Stomach (tissue), 8 donors: ENCODE measurements at regions not wholly inside any gene's neighbourhood (a gene's known extent, or its start where the extent isn't known, plus 50 kb on each side); places are given as distances from the start of the nearest gene placed in this dataset.

Experiments used
- DNase-seq, 2 donors: peaks; one replicate each; pipeline versions ENCODE4 v3.0.0 to v3.0.0-alpha.2; 2013 to 2019
- H3K27ac ChIP-seq, 5 donors: fragments of 200-600 bp in 4 of 5; sonication (generic) in 4 of 5; one replicate each; pipeline ENCODE4 v1.5.1; 2013 to 2019; ENCODE audit warnings: mild to moderate bottlenecking in 1 of 5, moderate library complexity in 1 of 5
- H3K27me3 ChIP-seq, 3 donors: fragments of 200-600 bp; sonication (generic); one replicate each; pipeline ENCODE4 v1.5.1; 2017 to 2019; ENCODE audit warnings: mixed run types in 1 of 3
- H3K36me3 ChIP-seq, 4 donors: fragments of 200-600 bp; sonication (generic); 1 replicate in 3 of 4; 2 replicates in 1 of 4; pipeline ENCODE4 v1.5.1; 2016 to 2019
- H3K4me1 ChIP-seq, 4 donors: fragments of 200-600 bp; sonication (generic); one replicate each; pipeline ENCODE4 v1.5.1; 2016 to 2019
- H3K4me3 ChIP-seq, 4 donors: fragments of 200-600 bp; sonication (generic) in 3 of 4; one replicate each; pipeline ENCODE4 v1.5.1; 2016 to 2019; ENCODE audit warnings: mild to moderate bottlenecking in 1 of 4
- H3K9me3 ChIP-seq, 4 donors: fragments of 200-600 bp; sonication (generic); one replicate each; pipeline ENCODE4 v1.5.1; 2016 to 2019
- EP300 ChIP-seq: sonication (generic); formaldehyde crosslinking; IDR thresholded peaks from one replicate; pipeline ENCODE4 v1.6.1; 2017; ENCODE audit warnings: antibody characterized with exemption
- POLR2A ChIP-seq, 4 donors: fragments of 450-650 bp; IDR thresholded peaks; one replicate each; pipeline ENCODE4 v1.6.1; 2016; ENCODE audit warnings: antibody characterized with exemption in 4 of 4, control low read depth in 2 of 4, mild to moderate bottlenecking in 1 of 4, moderate library complexity in 1 of 4
- POLR2AphosphoS5 ChIP-seq, 3 donors: sonication (generic); formaldehyde crosslinking; IDR thresholded peaks; one replicate each; pipeline ENCODE4 v1.6.1; 2016; ENCODE audit warnings: antibody characterized with exemption in 3 of 3
- WGBS, 5 donors: extraction: QIAGEN DNeasy Blood & Tissue Kit in 3 of 5; methylation state at CpG; one replicate each; pipeline versions ENCODE4 v1.1.5 to v1.1.7; 2013 to 2018; 5-methylcytosine and 5-hydroxymethylcytosine counted together
- intact Hi-C: fragments of 100-400 bp; cut with DNase I; formaldehyde crosslinking; loops from one replicate; pipeline ENCODE4 v1.15.1; 2023; ENCODE audit warnings: low total_unique reads
- TF ChIP-seq, protein P1 (sequence below), 7 experiments: fragments of 450-650 bp in 4 of 7; fragments of 200-600 bp in 3 of 7; sonication (generic) in 3 of 7; IDR thresholded peaks; one replicate each; pipeline ENCODE4 v1.5.1; 2016 to 2019; ENCODE audit warnings: antibody characterized with exemption in 7 of 7, control low read depth in 2 of 7, mild to moderate bottlenecking in 1 of 7
- donor health status: healthy with polysubstance abuse.
- donor health status: Bipolar disorder and iron deficiency.
- donor health status: healthy.

DNA sequence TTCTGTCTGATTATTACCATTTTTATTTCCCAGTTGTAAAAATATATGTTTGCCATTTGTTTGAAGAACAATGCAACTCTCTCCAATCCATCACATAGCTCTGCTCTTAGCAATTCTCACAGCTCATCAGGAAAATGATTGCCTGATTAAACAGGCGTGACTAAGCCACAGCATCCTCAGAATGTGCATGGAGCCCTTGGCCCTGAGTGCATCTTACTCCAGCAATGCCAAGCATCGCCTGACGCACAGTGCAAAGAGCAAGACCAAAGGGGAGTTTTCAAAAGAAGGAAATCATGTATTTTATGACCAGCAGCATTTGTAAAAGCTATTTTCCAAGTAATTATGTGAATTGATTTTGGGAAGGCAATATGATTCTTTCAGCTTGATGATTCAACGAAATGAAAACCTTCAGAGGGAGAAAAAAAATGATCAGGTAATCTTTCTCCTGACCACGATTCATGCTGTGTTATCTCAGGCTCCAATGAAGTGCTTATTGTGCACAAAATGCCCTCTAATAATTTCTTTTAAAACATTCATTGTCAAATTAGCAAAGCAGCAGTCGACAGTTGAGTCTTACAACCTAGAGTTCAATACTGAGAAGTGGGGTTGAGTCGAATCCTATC is 138.0 kb upstream of the FAM9B start:
- Histone ChIP-seq H3K4me1 (no peaks in the 10 kb centered on the region), H3K9me3 (peaks cover 0 to 8% (median 0%) of the 10 kb centered on the region in 4 donors), H3K27me3 (no peaks in the 10 kb centered on the region), H3K36me3 (no peaks in the 10 kb centered on the region), H3K27ac (no peak overlapping the region), H3K4me3 (no peak overlapping the region)
- no peak for TF ChIP-seq POLR2AphosphoS5 (IDR thresholded peaks at IDR 0.05)
- no peak for TF ChIP-seq EP300
- TF ChIP-seq, protein P1, sequence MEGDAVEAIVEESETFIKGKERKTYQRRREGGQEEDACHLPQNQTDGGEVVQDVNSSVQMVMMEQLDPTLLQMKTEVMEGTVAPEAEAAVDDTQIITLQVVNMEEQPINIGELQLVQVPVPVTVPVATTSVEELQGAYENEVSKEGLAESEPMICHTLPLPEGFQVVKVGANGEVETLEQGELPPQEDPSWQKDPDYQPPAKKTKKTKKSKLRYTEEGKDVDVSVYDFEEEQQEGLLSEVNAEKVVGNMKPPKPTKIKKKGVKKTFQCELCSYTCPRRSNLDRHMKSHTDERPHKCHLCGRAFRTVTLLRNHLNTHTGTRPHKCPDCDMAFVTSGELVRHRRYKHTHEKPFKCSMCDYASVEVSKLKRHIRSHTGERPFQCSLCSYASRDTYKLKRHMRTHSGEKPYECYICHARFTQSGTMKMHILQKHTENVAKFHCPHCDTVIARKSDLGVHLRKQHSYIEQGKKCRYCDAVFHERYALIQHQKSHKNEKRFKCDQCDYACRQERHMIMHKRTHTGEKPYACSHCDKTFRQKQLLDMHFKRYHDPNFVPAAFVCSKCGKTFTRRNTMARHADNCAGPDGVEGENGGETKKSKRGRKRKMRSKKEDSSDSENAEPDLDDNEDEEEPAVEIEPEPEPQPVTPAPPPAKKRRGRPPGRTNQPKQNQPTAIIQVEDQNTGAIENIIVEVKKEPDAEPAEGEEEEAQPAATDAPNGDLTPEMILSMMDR (IDR thresholded peaks at IDR 0.05) = no peak
- no peak for TF ChIP-seq POLR2A (IDR thresholded peaks at IDR 0.05)
- 76 to 85% (median 81%) methylated on average over 7 of the region's 7 CpGs for WGBS, 5 donors
- DNase-seq = no peak
- intact Hi-C loops = no loop called here

DNA sequence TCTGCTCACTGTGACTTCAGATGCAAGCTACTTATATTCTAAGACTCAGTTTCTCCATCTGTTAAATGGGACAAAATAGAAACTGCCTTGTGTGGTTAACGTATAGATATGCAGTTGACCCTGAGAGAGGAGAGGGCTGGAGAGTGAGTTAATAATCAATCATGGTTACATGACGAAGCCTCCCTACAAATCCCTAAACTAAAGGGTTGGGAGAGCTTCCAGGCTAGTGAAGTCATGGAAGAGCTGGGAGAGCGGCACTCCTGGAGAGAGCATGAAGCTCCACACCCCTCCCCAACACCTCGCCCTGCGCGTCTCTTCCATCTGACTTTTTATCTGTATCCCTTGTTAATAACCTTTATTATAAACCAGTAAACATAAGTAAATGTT is 138.5 kb upstream of the FAM9B start:
- WGBS, 5 donors = 76 to 89% (median 81%) methylated on average over 6 of the region's 6 CpGs

DNA sequence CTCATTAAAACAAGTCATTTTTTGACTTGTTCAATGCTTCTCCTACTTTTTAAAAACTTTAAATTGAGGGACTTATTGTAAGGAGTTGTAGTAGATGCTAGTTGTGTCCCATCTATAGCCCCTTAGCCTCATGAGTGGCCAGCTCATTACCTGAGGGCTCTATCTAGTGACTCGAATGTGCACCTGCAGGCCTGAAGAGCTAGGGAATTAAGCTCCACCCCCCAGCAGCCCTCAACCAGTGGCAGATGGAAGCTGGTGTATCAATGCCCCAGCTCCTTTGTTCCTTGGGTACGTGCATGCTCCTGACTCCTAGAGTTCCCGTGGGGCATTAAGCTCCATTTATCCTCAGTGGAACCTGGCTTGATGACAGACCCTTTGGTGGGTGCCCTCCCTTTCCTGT is 146.7 kb upstream of the FAM9B start:
- DNase-seq = no peak
- no peaks in the 10 kb centered on the region for H3K36me3 ChIP-seq
- WGBS, 5 donors = 61 to 81% (median 72%) methylated on average over 3 of the region's 3 CpGs
- H3K27ac ChIP-seq = no peak overlapping the region
- no peaks in the 10 kb centered on the region for H3K4me1 ChIP-seq
- intact Hi-C loops = no loop called here
- peaks cover 0 to 10% (median 4%) of the 10 kb centered on the region in 4 donors for H3K9me3 ChIP-seq
- no peak overlapping the region for H3K4me3 ChIP-seq
- no peaks in the 10 kb centered on the region for H3K27me3 ChIP-seq
- TF ChIP-seq, protein P1 (IDR thresholded peaks at IDR 0.05) = no peak
- no peak for TF ChIP-seq POLR2A (IDR thresholded peaks at IDR 0.05)
- no peak for TF ChIP-seq POLR2AphosphoS5 (IDR thresholded peaks at IDR 0.05)
- no peak for TF ChIP-seq EP300

More for the DNA sequence above, 138.5 kb upstream of the FAM9B start:
- H3K27me3 ChIP-seq = no peaks in the 10 kb centered on the region
- H3K4me3 ChIP-seq = no peak overlapping the region
- H3K36me3 ChIP-seq = no peaks in the 10 kb centered on the region
- no peak overlapping the region for H3K27ac ChIP-seq
- H3K4me1 ChIP-seq = no peaks in the 10 kb centered on the region
- DNase-seq = no peak
- H3K9me3 ChIP-seq = peaks cover 0 to 3% (median 0%) of the 10 kb centered on the region in 4 donors
- no peak for TF ChIP-seq EP300
- TF ChIP-seq POLR2AphosphoS5 (IDR thresholded peaks at IDR 0.05) = no peak
- TF ChIP-seq POLR2A (IDR thresholded peaks at IDR 0.05) = no peak
- TF ChIP-seq, protein P1 (IDR thresholded peaks at IDR 0.05) = no peak
- intact Hi-C loops = no loop called here

DNA sequence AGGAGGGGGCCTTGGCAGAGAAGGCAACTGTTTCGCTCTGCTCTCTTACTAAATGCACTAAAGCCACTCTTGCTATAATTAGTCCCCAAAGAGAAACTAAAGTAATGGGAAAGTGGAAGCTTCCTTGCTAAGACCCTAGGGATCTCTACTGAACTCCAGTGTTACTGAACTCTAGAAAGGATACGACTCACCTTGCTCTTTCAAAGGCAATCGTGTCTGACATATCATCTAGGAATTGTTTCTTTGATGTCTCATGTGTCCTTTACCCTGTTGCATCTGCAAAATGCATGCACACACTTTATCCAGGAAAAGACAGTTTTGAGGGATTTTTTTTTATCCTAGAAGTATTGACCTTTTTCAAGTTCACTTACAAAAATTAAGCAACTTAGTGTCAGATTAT is 148.1 kb upstream of the FAM9B start:
- no peak overlapping the region for H3K27ac ChIP-seq
- peaks cover 0 to 10% (median 4%) of the 10 kb centered on the region in 4 donors for H3K9me3 ChIP-seq
- no peaks in the 10 kb centered on the region for H3K36me3 ChIP-seq
- intact Hi-C loops = no loop called here
- H3K4me3 ChIP-seq = no peak overlapping the region
- no peak for DNase-seq
- WGBS, 5 donors = 73 to 86% (median 82%) methylated on average over 3 of the region's 3 CpGs
- H3K27me3 ChIP-seq = no peaks in the 10 kb centered on the region
- no peaks in the 10 kb centered on the region for H3K4me1 ChIP-seq
- no peak for TF ChIP-seq EP300
- TF ChIP-seq POLR2A (IDR thresholded peaks at IDR 0.05) = no peak
- TF ChIP-seq, protein P1 (IDR thresholded peaks at IDR 0.05) = no peak
- no peak for TF ChIP-seq POLR2AphosphoS5 (IDR thresholded peaks at IDR 0.05)
